ENCODE measurements at regions not wholly inside any gene's neighbourhood (a gene's known extent, or its start where the extent isn't known, plus 50 kb on each side); places are given as distances from the start of the nearest gene placed in this dataset.

- TF ChIP-seq CTCF (IDR thresholded peaks at IDR 0.05; ENCODE audit: poor library complexity) (no peak), EZH2 (IDR thresholded peaks at IDR 0.05; ENCODE audit: borderline replicate concordance) (no peak)
Measured at GRCh38 chr2:129901754-129902415, 77.6 kb upstream of the RAB6C start.
